Liver (tissue), 8 donors: ENCODE measurements at regions not wholly inside any gene's neighbourhood (a gene's known extent, or its start where the extent isn't known, plus 50 kb on each side); places are given as distances from the start of the nearest gene placed in this dataset.

Experiments
- DNase-seq: peaks from one replicate; pipeline ENCODE4 v3.0.0-alpha.2; 2017; ENCODE audit warnings: low spot score
- H3K27ac ChIP-seq, 2 donors: one replicate each; pipeline ENCODE4 v1.7.0; 2013; ENCODE audit warnings: inconsistent platforms in 2 of 2, low read length in 2 of 2, control low read depth in 1 of 2, low read depth in 1 of 2, mild to moderate bottlenecking in 1 of 2
- H3K27me3 ChIP-seq, 4 donors: one replicate each; pipeline versions ENCODE4 v1.6.1 to v1.7.0; 2013; ENCODE audit warnings: low read length in 3 of 4, inconsistent platforms in 1 of 4, mild to moderate bottlenecking in 1 of 4, moderate library complexity in 1 of 4; ENCODE audit not compliant: control insufficient read depth in 4 of 4, insufficient read depth in 4 of 4
- H3K36me3 ChIP-seq, 4 donors: one replicate each; pipeline versions ENCODE4 v1.6.1 to v1.7.0; 2013; ENCODE audit warnings: low read length in 3 of 4, mild to moderate bottlenecking in 3 of 4, low read depth in 1 of 4, moderate library complexity in 1 of 4; ENCODE audit not compliant: control insufficient read depth in 4 of 4, insufficient read depth in 3 of 4
- H3K4me1 ChIP-seq, 4 donors: one replicate each; pipeline versions ENCODE4 v1.6.1 to v1.7.0; 2013; ENCODE audit warnings: low read length in 3 of 4, mild to moderate bottlenecking in 3 of 4, moderate library complexity in 1 of 4; ENCODE audit not compliant: control insufficient read depth in 4 of 4, insufficient read depth in 4 of 4
- H3K4me3 ChIP-seq, 3 donors: one replicate each; pipeline versions ENCODE4 v1.6.1 to v1.7.0; 2013; ENCODE audit warnings: low read length in 3 of 3, control low read depth in 1 of 3, low read depth in 1 of 3, mild to moderate bottlenecking in 1 of 3
- H3K9ac ChIP-seq, 2 donors: one replicate each; pipeline ENCODE4 v1.7.0; 2013; ENCODE audit warnings: low read length in 2 of 2, mild to moderate bottlenecking in 2 of 2, moderate library complexity in 2 of 2, control low read depth in 1 of 2, low read depth in 1 of 2
- H3K9me3 ChIP-seq, 4 donors: one replicate each; pipeline versions ENCODE4 v1.6.1 to v1.7.0; 2013; ENCODE audit warnings: low read length in 3 of 4; ENCODE audit not compliant: control insufficient read depth in 4 of 4
- EGR1 ChIP-seq, 2 donors: IDR thresholded peaks; 2 replicates each; pipeline ENCODE4 v1.6.1; 2016 to 2018; ENCODE audit warnings: antibody characterized with exemption in 2 of 2, low read depth in 2 of 2
- FOXA1 ChIP-seq: IDR thresholded peaks from 2 replicates; pipeline ENCODE4 v1.6.1; 2016; ENCODE audit warnings: antibody characterized with exemption
- FOXA2 ChIP-seq: IDR thresholded peaks from 2 replicates; pipeline ENCODE4 v1.6.1; 2016; ENCODE audit warnings: antibody characterized with exemption
- GABPA ChIP-seq, 2 donors: IDR thresholded peaks in 1 of 2; conservative IDR thresholded peaks in 1 of 2; 2 replicates each; pipeline ENCODE4 v1.6.1; 2016; ENCODE audit warnings: antibody characterized with exemption in 2 of 2, mild to moderate bottlenecking in 1 of 2, moderate library complexity in 1 of 2
- HNF4G ChIP-seq: IDR thresholded peaks from 2 replicates; pipeline ENCODE4 v1.6.1; 2016; ENCODE audit warnings: antibody characterized with exemption
- JUND ChIP-seq, 2 donors: IDR thresholded peaks; 2 replicates each; pipeline ENCODE4 v1.6.1; 2016; ENCODE audit warnings: antibody characterized with exemption in 2 of 2
- RAD21 ChIP-seq, 2 donors: IDR thresholded peaks; 2 replicates each; pipeline ENCODE4 v1.6.1; 2016; ENCODE audit warnings: antibody characterized with exemption in 2 of 2, mild to moderate bottlenecking in 2 of 2
- RXRA ChIP-seq, 2 donors: IDR thresholded peaks; 2 replicates each; pipeline ENCODE4 v1.6.1; 2017 to 2018; ENCODE audit warnings: antibody characterized with exemption in 2 of 2, mild to moderate bottlenecking in 1 of 2
- SP1 ChIP-seq: IDR thresholded peaks from 2 replicates; pipeline ENCODE4 v1.6.1; 2018; ENCODE audit warnings: antibody characterized with exemption, mild to moderate bottlenecking
- TAF1 ChIP-seq: conservative IDR thresholded peaks from 2 replicates; pipeline ENCODE4 v1.6.1; 2016; ENCODE audit warnings: antibody characterized with exemption, mild to moderate bottlenecking
- YY1 ChIP-seq: IDR thresholded peaks from 2 replicates; pipeline ENCODE4 v1.6.1; 2016; ENCODE audit warnings: antibody characterized with exemption, mild to moderate bottlenecking
- WGBS: extraction: QIAGEN DNeasy Blood & Tissue Kit; methylation state at CpG from one replicate; pipeline ENCODE4 v1.1.7; 2013; 5-methylcytosine and 5-hydroxymethylcytosine counted together
- TF ChIP-seq, protein P1 (sequence below): IDR thresholded peaks from 2 replicates; pipeline ENCODE4 v1.6.1; 2016; ENCODE audit warnings: antibody characterized with exemption
- TF ChIP-seq, protein P2 (sequence below): fragments of 150-350 bp; IDR thresholded peaks from 2 replicates; pipeline ENCODE4 v1.5.1; 2017; ENCODE audit warnings: improper control_type of control experiment, low read depth, low read length; ENCODE audit not compliant: missing input control
- TF ChIP-seq, protein P3 (sequence below): IDR thresholded peaks from 2 replicates; pipeline ENCODE4 v1.6.1; 2016; ENCODE audit warnings: antibody characterized with exemption
- donor health status: healthy.
- donor health status: healthy.
- donor health status: healthy.
- donor health status: healthy.
- donor health status: healthy.

DNA sequence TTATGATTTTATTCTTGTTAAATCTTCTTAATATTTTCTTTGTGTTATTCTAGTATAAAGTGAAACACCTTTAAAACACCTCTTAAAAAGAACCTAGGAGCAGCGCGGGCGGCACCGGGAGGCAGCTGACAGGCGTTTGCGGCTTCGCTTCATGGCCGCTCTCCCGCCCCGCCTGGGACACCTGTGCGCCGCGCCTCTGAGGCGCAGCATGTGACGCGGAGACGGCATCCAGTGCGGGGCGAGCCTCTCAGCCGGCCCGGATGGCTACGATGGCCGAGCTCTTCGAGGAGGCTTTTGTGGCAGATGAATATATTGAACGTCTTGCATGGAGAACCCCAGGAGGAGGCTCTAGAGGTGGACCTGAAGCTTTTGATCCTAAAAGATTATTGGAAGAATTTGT, 1592.7 kb downstream of the TECRL start:
- Histone ChIP-seq H3K27me3 (peaks cover 0 to 3% (median 0%) of the 10 kb centered on the region in 4 donors), H3K27ac (no peak overlapping the region), H3K4me1 (no peaks in the 10 kb centered on the region), H3K4me3 (no peak overlapping the region), H3K9me3 (no peaks in the 10 kb centered on the region), H3K36me3 (no peaks in the 10 kb centered on the region), H3K9ac (no peak overlapping the region)
- WGBS, result 52% methylated on average over 25 of the region's 25 CpGs
- no peak for TF ChIP-seq FOXA2
- no peak for DNase-seq

DNA sequence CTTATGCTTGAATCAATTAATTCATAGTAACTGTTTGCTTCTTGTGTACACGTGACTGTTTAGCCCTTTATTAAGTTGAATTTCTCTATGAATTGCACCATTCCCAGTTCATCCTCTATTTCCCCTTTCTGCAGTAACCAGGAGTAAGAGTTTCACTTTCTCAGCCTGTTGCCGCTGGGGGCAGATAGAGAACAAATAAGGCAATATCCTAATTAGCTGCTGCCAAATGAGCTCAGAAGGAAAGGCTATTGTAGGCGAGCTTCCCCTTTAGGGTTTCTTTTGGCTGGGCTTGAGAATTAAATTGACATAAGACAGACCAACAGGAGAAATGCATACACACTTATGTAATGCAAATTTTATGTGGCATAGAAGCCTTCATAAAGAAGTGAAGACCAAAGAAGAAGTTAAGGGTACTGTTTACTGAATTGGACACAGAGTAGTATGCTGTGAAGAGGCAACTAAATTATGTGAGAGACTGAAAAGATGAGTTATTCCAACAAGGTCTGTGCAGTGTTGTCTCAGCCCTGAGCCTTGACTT, 1594.7 kb downstream of the TECRL start:
- Histone ChIP-seq H3K4me3 (no peak overlapping the region), H3K4me1 (no peaks in the 10 kb centered on the region), H3K36me3 (no peaks in the 10 kb centered on the region), H3K9me3 (no peaks in the 10 kb centered on the region), H3K9ac (no peak overlapping the region), H3K27me3 (peaks cover 0 to 3% (median 0%) of the 10 kb centered on the region in 4 donors), H3K27ac (no peak overlapping the region)
- TF ChIP-seq FOXA2 (no peak), EGR1 (IDR thresholded peaks at IDR 0.05; ENCODE audit: low read depth in 2 of 2) (no peak), JUND (IDR thresholded peaks at IDR 0.05) (no peak), YY1 (no peak), FOXA1 (no peak), RAD21 (IDR thresholded peaks at IDR 0.05) (no peak), SP1 (no peak), HNF4G (no peak), TAF1 (no peak), RXRA (IDR thresholded peaks at IDR 0.05) (no peak)
- TF ChIP-seq, protein P1, sequence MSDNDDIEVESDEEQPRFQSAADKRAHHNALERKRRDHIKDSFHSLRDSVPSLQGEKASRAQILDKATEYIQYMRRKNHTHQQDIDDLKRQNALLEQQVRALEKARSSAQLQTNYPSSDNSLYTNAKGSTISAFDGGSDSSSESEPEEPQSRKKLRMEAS, result no peak
- TF ChIP-seq, protein P2, sequence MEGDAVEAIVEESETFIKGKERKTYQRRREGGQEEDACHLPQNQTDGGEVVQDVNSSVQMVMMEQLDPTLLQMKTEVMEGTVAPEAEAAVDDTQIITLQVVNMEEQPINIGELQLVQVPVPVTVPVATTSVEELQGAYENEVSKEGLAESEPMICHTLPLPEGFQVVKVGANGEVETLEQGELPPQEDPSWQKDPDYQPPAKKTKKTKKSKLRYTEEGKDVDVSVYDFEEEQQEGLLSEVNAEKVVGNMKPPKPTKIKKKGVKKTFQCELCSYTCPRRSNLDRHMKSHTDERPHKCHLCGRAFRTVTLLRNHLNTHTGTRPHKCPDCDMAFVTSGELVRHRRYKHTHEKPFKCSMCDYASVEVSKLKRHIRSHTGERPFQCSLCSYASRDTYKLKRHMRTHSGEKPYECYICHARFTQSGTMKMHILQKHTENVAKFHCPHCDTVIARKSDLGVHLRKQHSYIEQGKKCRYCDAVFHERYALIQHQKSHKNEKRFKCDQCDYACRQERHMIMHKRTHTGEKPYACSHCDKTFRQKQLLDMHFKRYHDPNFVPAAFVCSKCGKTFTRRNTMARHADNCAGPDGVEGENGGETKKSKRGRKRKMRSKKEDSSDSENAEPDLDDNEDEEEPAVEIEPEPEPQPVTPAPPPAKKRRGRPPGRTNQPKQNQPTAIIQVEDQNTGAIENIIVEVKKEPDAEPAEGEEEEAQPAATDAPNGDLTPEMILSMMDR, result no peak
- TF ChIP-seq, protein P3, sequence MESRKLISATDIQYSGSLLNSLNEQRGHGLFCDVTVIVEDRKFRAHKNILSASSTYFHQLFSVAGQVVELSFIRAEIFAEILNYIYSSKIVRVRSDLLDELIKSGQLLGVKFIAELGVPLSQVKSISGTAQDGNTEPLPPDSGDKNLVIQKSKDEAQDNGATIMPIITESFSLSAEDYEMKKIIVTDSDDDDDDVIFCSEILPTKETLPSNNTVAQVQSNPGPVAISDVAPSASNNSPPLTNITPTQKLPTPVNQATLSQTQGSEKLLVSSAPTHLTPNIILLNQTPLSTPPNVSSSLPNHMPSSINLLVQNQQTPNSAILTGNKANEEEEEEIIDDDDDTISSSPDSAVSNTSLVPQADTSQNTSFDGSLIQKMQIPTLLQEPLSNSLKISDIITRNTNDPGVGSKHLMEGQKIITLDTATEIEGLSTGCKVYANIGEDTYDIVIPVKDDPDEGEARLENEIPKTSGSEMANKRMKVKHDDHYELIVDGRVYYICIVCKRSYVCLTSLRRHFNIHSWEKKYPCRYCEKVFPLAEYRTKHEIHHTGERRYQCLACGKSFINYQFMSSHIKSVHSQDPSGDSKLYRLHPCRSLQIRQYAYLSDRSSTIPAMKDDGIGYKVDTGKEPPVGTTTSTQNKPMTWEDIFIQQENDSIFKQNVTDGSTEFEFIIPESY, result no peak
- DNase-seq, result no peak
- WGBS, result 27% methylated on average over 3 of the region's 3 CpGs

DNA sequence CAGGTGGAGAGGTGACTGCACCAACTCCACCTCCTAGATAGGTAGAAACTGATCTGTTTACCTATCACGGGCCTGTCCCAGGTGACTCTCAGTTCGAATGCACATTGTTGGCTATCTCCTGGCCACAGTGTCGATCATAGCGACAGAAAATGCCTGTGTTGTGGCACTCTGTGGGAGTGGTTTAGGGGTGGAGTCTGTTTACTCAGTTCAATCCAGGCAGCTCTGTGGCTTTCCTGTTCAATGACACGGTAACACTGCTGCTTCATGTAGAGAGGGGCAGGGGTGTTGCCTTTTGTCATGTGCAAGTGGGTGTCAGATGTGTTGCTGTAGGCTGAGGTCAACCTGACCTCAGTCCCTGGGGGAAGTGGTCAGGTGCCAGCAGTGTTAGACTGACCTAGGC, 1602.4 kb downstream of the TECRL start:
- Histone ChIP-seq H3K9ac (no peak overlapping the region), H3K27me3 (no peaks in the 10 kb centered on the region), H3K27ac (no peak overlapping the region), H3K4me3 (no peak overlapping the region), H3K4me1 (no peaks in the 10 kb centered on the region), H3K36me3 (no peaks in the 10 kb centered on the region), H3K9me3 (no peaks in the 10 kb centered on the region)
- no peak for DNase-seq
- TF ChIP-seq TAF1 (no peak), YY1 (no peak), GABPA (IDR thresholded peaks at IDR 0.05 in 1 of 2, conservative IDR thresholded peaks at IDR 0.05 in 1 of 2) (no peak)
- TF ChIP-seq, protein P3, result no peak
- 45% methylated on average over 5 of the region's 5 CpGs for WGBS
